IPS-NIHi7 (cell line): ENCODE measurements at regions not wholly inside any gene's neighbourhood (a gene's known extent, or its start where the extent isn't known, plus 50 kb on each side); places are given as distances from the start of the nearest gene placed in this dataset.
A peak's percentile ranks its signal among the peaks of the same experiment; 100 is the strongest.

ENCODE experiments used
- DNase-seq: peaks from one replicate; pipeline ENCODE4 v3.0.0; 2012; ENCODE audit warnings: mixed read lengths; ENCODE audit errors: extremely low spot score

GRCh38 chr2:82526277-82526676, 1932.8 kb downstream of the SUCLG1 start:
- DNase-seq, result no peak

- DNase-seq, result no peak
Observed at GRCh38 chr2:82525744-82526143, 1933.3 kb downstream of the SUCLG1 start.

- DNase-seq, result no peak
Observed at GRCh38 chr2:82524826-82525225, 1934.3 kb downstream of the SUCLG1 start.

GRCh38 chr2:82511894-82512293, 1947.2 kb downstream of the SUCLG1 start:
- no peak for DNase-seq

GRCh38 chr2:82508702-82509101, 1950.4 kb downstream of the SUCLG1 start:
- DNase-seq, result no peak

- no peak for DNase-seq
Observed at GRCh38 chr2:82507657-82508056, 1951.4 kb downstream of the SUCLG1 start.

GRCh38 chr2:82501217-82501616, 1957.9 kb downstream of the SUCLG1 start:
- no peak for DNase-seq

GRCh38 chr2:82498777-82499443, 1960.2 kb downstream of the SUCLG1 start:
- DNase-seq, result no peak

GRCh38 chr2:82494739-82495138, 1964.3 kb downstream of the SUCLG1 start:
- DNase-seq, result no peak

- DNase-seq, result no peak
Observed at GRCh38 chr2:82491591-82491990, 1967.5 kb downstream of the SUCLG1 start.

GRCh38 chr2:82487354-82487753, 1971.7 kb downstream of the SUCLG1 start:
- no peak for DNase-seq

- no peak for DNase-seq
Observed at GRCh38 chr2:82485701-82486100, 1973.4 kb downstream of the SUCLG1 start.

- no peak for DNase-seq
Observed at GRCh38 chr2:82481207-82481606, 1977.9 kb downstream of the SUCLG1 start.

GRCh38 chr2:82478641-82479040, 1980.4 kb downstream of the SUCLG1 start:
- no peak for DNase-seq

- no peak for DNase-seq
Observed at GRCh38 chr2:82476094-82476493, 1983.0 kb downstream of the SUCLG1 start.

GRCh38 chr2:82428251-82428650, 2030.8 kb downstream of the SUCLG1 start:
- no peak for DNase-seq

GRCh38 chr2:82412021-82412420, 2047.1 kb downstream of the SUCLG1 start:
- DNase-seq, result no peak

GRCh38 chr2:82411071-82411470, 2048.0 kb downstream of the SUCLG1 start:
- no peak for DNase-seq

- peak; percentile 5 for DNase-seq
Observed at GRCh38 chr2:82395531-82395930, 2063.5 kb downstream of the SUCLG1 start.

GRCh38 chr2:82391386-82391785, 2067.7 kb downstream of the SUCLG1 start:
- no peak for DNase-seq

- no peak for DNase-seq
Observed at GRCh38 chr2:82355622-82356021, 2051.1 kb upstream of the LRRTM1 start.

- DNase-seq, result no peak
Observed at GRCh38 chr2:82345910-82346309, 2041.4 kb upstream of the LRRTM1 start.

GRCh38 chr2:82344670-82345069, 2040.1 kb upstream of the LRRTM1 start:
- DNase-seq, result peak; percentile 15

GRCh38 chr2:82342356-82342755, 2037.8 kb upstream of the LRRTM1 start:
- DNase-seq, result no peak
